K562 (cell line): ENCODE measurements at regions not wholly inside any gene's neighbourhood (a gene's known extent, or its start where the extent isn't known, plus 50 kb on each side); places are given as distances from the start of the nearest gene placed in this dataset.

Experiments
- CHCHD3 ChIP-seq: fragments of 250-450 bp; sonication (Bioruptor Pico); IDR thresholded peaks from 2 replicates; pipeline ENCODE4 v2.1.2; 2022; ENCODE audit warnings: mild to moderate bottlenecking
- CHD2 ChIP-seq: IDR thresholded peaks from 2 replicates; pipeline ENCODE4 v1.6.1; 2011; ENCODE audit warnings: low read depth, low read length
- ERF ChIP-seq: fragments of 450-650 bp; formaldehyde crosslinking; IDR thresholded peaks from 2 replicates; pipeline ENCODE4 v1.4.0; 2020; ENCODE audit warnings: mild to moderate bottlenecking, mixed read lengths
- HMGN3 ChIP-seq: IDR thresholded peaks from 2 replicates; pipeline ENCODE4 v1.6.1; 2011; ENCODE audit warnings: borderline replicate concordance, low read depth, mild to moderate bottlenecking, mixed read lengths, low read length; ENCODE audit not compliant: insufficient read length; ENCODE audit errors: extremely low read depth
- KDM2B ChIP-seq: fragments of 250-450 bp; sonication (Bioruptor Pico); IDR thresholded peaks from 2 replicates; pipeline ENCODE4 v1.8.0; 2021; ENCODE audit warnings: mild to moderate bottlenecking, moderate library complexity
- MEIS2 ChIP-seq: fragments of 450-650 bp; IDR thresholded peaks from 2 replicates; pipeline ENCODE4 v1.6.1; 2014; ENCODE audit warnings: mild to moderate bottlenecking; ENCODE audit not compliant: partially characterized antibody
- PTBP1 ChIP-seq: fragments of 200-400 bp; formaldehyde crosslinking; IDR thresholded peaks from 2 replicates; pipeline ENCODE4 v1.6.1; 2017; ENCODE audit warnings: low read depth, low read length
- SREBF2 ChIP-seq: sonication (generic); formaldehyde crosslinking; IDR thresholded peaks from 2 replicates; pipeline ENCODE4 v1.4.0; 2020; ENCODE audit warnings: mild to moderate bottlenecking, missing genetic modification reagents
- ZNF589 ChIP-seq: fragments of 200-800 bp; sonication (Bioruptor generic); IDR thresholded peaks from 2 replicates; pipeline ENCODE4 v1.6.1; 2016; ENCODE audit warnings: low read depth, missing genetic modification characterization, missing compliant biosample characterization
- ZNF707 ChIP-seq: fragments of 250-450 bp; sonication (Bioruptor Pico); conservative IDR thresholded peaks from 2 replicates; pipeline ENCODE4 v1.8.0; 2022; ENCODE audit warnings: inconsistent platforms, mild to moderate bottlenecking, moderate library complexity
- TF ChIP-seq, protein P1 (sequence below): fragments of 450-650 bp; IDR thresholded peaks from 2 replicates; pipeline ENCODE4 v1.6.1; 2016; ENCODE audit warnings: low read depth
- TF ChIP-seq, protein P2 (sequence below): fragments of 200-400 bp; formaldehyde crosslinking; IDR thresholded peaks from 2 replicates; pipeline ENCODE4 v1.6.1; 2017; ENCODE audit warnings: mild to moderate bottlenecking, low read depth, low read length, moderate library complexity
- TF ChIP-seq, protein P3 (sequence below): fragments of 450-650 bp; formaldehyde crosslinking; conservative IDR thresholded peaks from 2 replicates; pipeline ENCODE4 v1.4.0; 2022; ENCODE audit warnings: mild to moderate bottlenecking, missing genetic modification characterization

DNA sequence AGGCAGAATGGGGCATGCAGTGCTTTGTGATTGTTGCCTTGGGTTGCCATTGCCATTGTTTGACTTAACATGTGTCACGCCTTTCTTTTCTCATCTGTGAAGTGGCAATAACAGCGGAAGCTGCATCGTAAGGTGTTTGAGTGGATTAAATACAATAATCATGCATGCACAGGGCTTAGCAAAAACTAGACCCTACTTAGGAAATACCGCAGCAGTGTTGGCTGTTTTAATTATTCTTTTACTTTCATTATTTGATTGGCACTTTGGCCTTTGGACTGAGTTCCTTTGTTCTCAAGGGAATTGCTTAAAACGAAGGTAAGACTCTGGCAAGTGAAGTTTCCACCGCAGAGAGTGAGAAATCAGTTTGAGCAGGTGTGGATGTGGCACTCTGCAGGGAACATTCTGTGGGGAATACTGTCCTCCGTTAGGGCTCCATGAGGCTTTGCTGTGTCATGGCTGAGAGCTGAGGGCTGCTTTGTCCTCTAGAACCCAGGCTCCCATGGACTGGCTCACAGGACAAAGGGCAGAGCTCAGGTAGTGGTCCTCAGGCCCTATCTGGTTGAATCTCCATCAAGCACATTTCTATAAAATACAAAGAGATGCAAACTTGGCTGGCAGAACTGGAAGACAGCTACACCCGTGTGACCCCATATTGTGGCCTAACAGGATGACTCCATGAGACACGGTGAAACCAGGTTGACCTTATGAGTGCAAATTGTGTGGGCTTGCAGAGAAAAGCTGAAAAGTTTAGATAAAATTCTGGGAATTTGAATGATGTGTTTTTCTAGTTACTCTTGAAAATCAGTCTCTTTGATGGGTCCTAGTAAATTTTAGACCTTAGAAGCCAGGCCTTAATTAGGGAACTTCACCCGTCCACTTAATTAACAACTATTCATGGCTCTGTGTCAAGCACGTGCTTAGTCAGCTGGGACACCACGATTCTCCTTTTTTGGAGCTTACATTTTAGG is 407.2 kb downstream of the KCNRG start (continued):
- TF ChIP-seq, protein P1, sequence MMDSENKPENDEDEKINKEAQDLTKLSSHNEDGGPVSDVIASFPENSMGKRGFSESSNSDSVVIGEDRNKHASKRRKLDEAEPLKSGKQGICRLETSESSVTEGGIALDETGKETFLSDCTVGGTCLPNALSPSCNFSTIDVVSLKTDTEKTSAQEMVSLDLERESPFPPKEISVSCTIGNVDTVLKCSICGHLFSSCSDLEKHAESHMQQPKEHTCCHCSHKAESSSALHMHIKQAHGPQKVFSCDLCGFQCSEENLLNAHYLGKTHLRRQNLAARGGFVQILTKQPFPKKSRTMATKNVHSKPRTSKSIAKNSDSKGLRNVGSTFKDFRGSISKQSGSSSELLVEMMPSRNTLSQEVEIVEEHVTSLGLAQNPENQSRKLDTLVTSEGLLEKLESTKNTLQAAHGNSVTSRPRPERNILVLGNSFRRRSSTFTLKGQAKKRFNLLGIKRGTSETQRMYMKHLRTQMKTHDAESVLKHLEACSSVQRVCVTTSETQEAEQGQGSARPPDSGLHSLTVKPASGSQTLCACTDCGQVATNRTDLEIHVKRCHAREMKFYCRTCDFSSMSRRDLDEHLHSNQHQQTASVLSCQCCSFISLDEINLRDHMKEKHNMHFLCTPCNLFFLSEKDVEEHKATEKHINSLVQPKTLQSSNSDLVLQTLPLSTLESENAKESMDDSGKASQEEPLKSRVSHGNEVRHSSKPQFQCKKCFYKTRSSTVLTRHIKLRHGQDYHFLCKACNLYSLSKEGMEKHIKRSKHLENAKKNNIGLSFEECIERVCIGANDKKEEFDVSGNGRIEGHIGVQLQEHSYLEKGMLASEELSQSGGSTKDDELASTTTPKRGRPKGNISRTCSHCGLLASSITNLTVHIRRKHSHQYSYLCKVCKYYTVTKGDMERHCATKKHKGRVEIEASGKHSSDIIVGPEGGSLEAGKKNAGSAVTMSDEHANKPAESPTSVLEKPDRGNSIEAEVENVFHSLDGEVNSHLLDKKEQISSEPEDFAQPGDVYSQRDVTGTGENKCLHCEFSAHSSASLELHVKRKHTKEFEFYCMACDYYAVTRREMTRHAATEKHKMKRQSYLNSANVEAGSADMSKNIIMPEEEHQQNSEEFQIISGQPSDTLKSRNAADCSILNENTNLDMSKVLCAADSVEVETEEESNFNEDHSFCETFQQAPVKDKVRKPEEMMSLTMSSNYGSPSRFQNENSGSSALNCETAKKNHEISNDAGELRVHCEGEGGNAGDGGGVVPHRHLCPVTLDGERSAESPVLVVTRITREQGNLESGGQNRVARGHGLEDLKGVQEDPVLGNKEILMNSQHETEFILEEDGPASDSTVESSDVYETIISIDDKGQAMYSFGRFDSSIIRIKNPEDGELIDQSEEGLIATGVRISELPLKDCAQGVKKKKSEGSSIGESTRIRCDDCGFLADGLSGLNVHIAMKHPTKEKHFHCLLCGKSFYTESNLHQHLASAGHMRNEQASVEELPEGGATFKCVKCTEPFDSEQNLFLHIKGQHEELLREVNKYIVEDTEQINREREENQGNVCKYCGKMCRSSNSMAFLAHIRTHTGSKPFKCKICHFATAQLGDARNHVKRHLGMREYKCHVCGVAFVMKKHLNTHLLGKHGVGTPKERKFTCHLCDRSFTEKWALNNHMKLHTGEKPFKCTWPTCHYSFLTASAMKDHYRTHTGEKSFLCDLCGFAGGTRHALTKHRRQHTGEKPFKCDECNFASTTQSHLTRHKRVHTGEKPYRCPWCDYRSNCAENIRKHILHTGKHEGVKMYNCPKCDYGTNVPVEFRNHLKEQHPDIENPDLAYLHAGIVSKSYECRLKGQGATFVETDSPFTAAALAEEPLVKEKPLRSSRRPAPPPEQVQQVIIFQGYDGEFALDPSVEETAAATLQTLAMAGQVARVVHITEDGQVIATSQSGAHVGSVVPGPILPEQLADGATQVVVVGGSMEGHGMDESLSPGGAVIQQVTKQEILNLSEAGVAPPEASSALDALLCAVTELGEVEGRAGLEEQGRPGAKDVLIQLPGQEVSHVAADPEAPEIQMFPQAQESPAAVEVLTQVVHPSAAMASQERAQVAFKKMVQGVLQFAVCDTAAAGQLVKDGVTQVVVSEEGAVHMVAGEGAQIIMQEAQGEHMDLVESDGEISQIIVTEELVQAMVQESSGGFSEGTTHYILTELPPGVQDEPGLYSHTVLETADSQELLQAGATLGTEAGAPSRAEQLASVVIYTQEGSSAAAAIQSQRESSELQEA: no peak
- TF ChIP-seq ZNF589 (CRISPR knock-in tag) (peak; percentile 47; the same call in 1 of the 2 replicates), SREBF2 (CRISPR knock-in tag) (no peak), PTBP1 (no peak), HMGN3 (no peak), ZNF707 (CRISPR knock-in tag) (no peak), KDM2B (no peak), MEIS2 (peak; percentile 59), CHCHD3 (CRISPR knock-in tag) (no peak), ERF (no peak), CHD2 (no peak)
- TF ChIP-seq, protein P2, sequence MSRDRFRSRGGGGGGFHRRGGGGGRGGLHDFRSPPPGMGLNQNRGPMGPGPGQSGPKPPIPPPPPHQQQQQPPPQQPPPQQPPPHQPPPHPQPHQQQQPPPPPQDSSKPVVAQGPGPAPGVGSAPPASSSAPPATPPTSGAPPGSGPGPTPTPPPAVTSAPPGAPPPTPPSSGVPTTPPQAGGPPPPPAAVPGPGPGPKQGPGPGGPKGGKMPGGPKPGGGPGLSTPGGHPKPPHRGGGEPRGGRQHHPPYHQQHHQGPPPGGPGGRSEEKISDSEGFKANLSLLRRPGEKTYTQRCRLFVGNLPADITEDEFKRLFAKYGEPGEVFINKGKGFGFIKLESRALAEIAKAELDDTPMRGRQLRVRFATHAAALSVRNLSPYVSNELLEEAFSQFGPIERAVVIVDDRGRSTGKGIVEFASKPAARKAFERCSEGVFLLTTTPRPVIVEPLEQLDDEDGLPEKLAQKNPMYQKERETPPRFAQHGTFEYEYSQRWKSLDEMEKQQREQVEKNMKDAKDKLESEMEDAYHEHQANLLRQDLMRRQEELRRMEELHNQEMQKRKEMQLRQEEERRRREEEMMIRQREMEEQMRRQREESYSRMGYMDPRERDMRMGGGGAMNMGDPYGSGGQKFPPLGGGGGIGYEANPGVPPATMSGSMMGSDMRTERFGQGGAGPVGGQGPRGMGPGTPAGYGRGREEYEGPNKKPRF: no peak
- TF ChIP-seq, protein P3, sequence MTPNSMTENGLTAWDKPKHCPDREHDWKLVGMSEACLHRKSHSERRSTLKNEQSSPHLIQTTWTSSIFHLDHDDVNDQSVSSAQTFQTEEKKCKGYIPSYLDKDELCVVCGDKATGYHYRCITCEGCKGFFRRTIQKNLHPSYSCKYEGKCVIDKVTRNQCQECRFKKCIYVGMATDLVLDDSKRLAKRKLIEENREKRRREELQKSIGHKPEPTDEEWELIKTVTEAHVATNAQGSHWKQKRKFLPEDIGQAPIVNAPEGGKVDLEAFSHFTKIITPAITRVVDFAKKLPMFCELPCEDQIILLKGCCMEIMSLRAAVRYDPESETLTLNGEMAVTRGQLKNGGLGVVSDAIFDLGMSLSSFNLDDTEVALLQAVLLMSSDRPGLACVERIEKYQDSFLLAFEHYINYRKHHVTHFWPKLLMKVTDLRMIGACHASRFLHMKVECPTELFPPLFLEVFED: no peak
